PC-3 (cell line): ENCODE measurements at regions not wholly inside any gene's neighbourhood (a gene's known extent, or its start where the extent isn't known, plus 50 kb on each side); places are given as distances from the start of the nearest gene placed in this dataset.

Experiments
- ATAC-seq: fragments of 200-7000 bp; cut with Tn5 transposase; 2 replicates; pipeline ENCODE4 v1.9.1; 2020; ENCODE audit warnings: mild to moderate bottlenecking, moderate library complexity
- BruUV-seq: library from RNA; stranded (reverse); fragments of 400-500 nt; replicated peaks from 2 replicates; lab custom pipeline; 2021; lab: Mats Ljungman, UMichigan
- CTCF ChIA-PET: fragments of 300-600 bp; sonication (Branson Sonifier 250); formaldehyde crosslinking; loops from one replicate; lab custom pipeline; 2022; ENCODE audit warnings: antibody characterized with exemption; lab: Charles Lee
- POLR2A ChIA-PET: fragments of 300-600 bp; sonication (Branson Sonifier 250); formaldehyde crosslinking; loops from one replicate; lab custom pipeline; 2022; ENCODE audit warnings: antibody characterized with exemption; ENCODE audit not compliant: unreplicated experiment; lab: Charles Lee
- DNase-seq: peaks from one replicate; pipeline ENCODE4 v3.0.0-alpha.2; 2015
- H2AFZ ChIP-seq: fragments of 300-600 bp; sonication (generic); 2 replicates; pipeline ENCODE4 v1.6.0; 2016; ENCODE audit warnings: antibody characterized with exemption, low read length
- H3F3A ChIP-seq: fragments of 300-600 bp; sonication (generic); one replicate; pipeline ENCODE4 v1.6.0; 2017; ENCODE audit warnings: antibody characterized with exemption, low read length, control low read depth, mild to moderate bottlenecking; ENCODE audit not compliant: unreplicated experiment
- H3K27ac ChIP-seq: fragments of 300-600 bp; sonication (generic); 2 replicates; pipeline ENCODE4 v1.5.1; 2016; ENCODE audit warnings: mild to moderate bottlenecking, low read length
- H3K27me3 ChIP-seq: fragments of 300-600 bp; sonication (generic); 2 replicates; pipeline ENCODE4 v1.6.1; 2016; ENCODE audit warnings: low read length, mixed read lengths
- H3K36me3 ChIP-seq: fragments of 300-600 bp; sonication (generic); 2 replicates; pipeline ENCODE4 v1.6.1; 2016; ENCODE audit warnings: low read depth, mixed run types, low read length, mixed read lengths
- H3K4me1 ChIP-seq: fragments of 300-600 bp; sonication (generic); 2 replicates; pipeline ENCODE4 v1.5.1; 2016; ENCODE audit warnings: low read length; ENCODE audit not compliant: insufficient read depth
- H3K4me2 ChIP-seq: fragments of 300-600 bp; sonication (generic); 2 replicates; pipeline ENCODE4 v1.6.0; 2016; ENCODE audit warnings: low read length
- H3K4me3 ChIP-seq: fragments of 300-600 bp; sonication (generic); 2 replicates; pipeline ENCODE4 v1.5.1; 2016; ENCODE audit warnings: mild to moderate bottlenecking, low read length, mixed read lengths
- H3K79me2 ChIP-seq: fragments of 300-600 bp; sonication (generic); 2 replicates; pipeline ENCODE4 v1.6.1; 2017; ENCODE audit warnings: low read length, mixed read lengths
- H3K9ac ChIP-seq: fragments of 300-600 bp; sonication (generic); 2 replicates; pipeline ENCODE4 v1.6.0; 2016; ENCODE audit warnings: mild to moderate bottlenecking, low read length
- H3K9me2 ChIP-seq: fragments of 300-600 bp; sonication (generic); replicated peaks from 2 replicates; pipeline ENCODE4 v1.6.1; 2016; ENCODE audit warnings: mixed run types, low read length, mixed read lengths
- H3K9me3 ChIP-seq: fragments of 300-600 bp; sonication (generic); 2 replicates; pipeline ENCODE4 v1.6.1; 2016; ENCODE audit warnings: low read length, mixed read lengths
- H4K20me1 ChIP-seq: fragments of 300-600 bp; sonication (generic); 2 replicates; pipeline ENCODE4 v1.6.1; 2016; ENCODE audit warnings: low read length, mixed read lengths
- EZH2 ChIP-seq: fragments of 300-600 bp; sonication (generic); IDR thresholded peaks from one replicate; pipeline ENCODE4 v1.6.1; 2017; ENCODE audit warnings: antibody characterized with exemption, mild to moderate bottlenecking, low read length; ENCODE audit not compliant: unreplicated experiment
- EZH2phosphoT487 ChIP-seq: fragments of 300-600 bp; sonication (generic); IDR thresholded peaks from 2 replicates; pipeline ENCODE4 v1.6.1; 2018; ENCODE audit warnings: mild to moderate bottlenecking, antibody characterized with exemption, low read length, borderline replicate concordance
- intact Hi-C: fragments of 100-400 bp; cut with micrococcal nuclease; formaldehyde crosslinking; loops from 2 replicates; pipeline ENCODE4 v1.9.0; 2023
- TF ChIP-seq, protein P1 (sequence below): fragments of 300-600 bp; sonication (generic); conservative IDR thresholded peaks from 2 replicates; pipeline ENCODE4 v1.5.1; 2017; ENCODE audit warnings: antibody characterized with exemption, low read depth, mild to moderate bottlenecking, low read length

- H3K36me3 ChIP-seq: no peaks in the 10 kb centered on the region
- H4K20me1 ChIP-seq: no peaks in the 10 kb centered on the region
- H3K4me3 ChIP-seq: no peak overlapping the region
- H3K4me2 ChIP-seq: no peak overlapping the region
- ATAC-seq (no peak), DNase-seq (no peak)
- H3K27ac ChIP-seq: no peak overlapping the region
- H3K27me3 ChIP-seq: no peaks in the 10 kb centered on the region
- no peaks in the 10 kb centered on the region for H3F3A ChIP-seq
- no TSS peak for BruUV-seq
- no peaks in the 10 kb centered on the region for H3K4me1 ChIP-seq
- H3K79me2 ChIP-seq: no peaks in the 10 kb centered on the region
- CTCF ChIA-PET: no interaction called here
- no peaks in the 10 kb centered on the region for H3K9me3 ChIP-seq
- intact Hi-C loops: no loop called here
- H3K9me2 ChIP-seq: no peaks in the 10 kb centered on the region
- H3K9ac ChIP-seq: no peak overlapping the region
- H2AFZ ChIP-seq: no peak overlapping the region
- POLR2A ChIA-PET: no interaction called here
- TF ChIP-seq EZH2 (no peak), EZH2phosphoT487 (no peak)
- TF ChIP-seq, protein P1, sequence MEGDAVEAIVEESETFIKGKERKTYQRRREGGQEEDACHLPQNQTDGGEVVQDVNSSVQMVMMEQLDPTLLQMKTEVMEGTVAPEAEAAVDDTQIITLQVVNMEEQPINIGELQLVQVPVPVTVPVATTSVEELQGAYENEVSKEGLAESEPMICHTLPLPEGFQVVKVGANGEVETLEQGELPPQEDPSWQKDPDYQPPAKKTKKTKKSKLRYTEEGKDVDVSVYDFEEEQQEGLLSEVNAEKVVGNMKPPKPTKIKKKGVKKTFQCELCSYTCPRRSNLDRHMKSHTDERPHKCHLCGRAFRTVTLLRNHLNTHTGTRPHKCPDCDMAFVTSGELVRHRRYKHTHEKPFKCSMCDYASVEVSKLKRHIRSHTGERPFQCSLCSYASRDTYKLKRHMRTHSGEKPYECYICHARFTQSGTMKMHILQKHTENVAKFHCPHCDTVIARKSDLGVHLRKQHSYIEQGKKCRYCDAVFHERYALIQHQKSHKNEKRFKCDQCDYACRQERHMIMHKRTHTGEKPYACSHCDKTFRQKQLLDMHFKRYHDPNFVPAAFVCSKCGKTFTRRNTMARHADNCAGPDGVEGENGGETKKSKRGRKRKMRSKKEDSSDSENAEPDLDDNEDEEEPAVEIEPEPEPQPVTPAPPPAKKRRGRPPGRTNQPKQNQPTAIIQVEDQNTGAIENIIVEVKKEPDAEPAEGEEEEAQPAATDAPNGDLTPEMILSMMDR: no peak
Observed at GRCh38 chr4:18556402-18556801, 534.8 kb upstream of the LCORL start.

- H3K9me3 ChIP-seq: no peaks in the 10 kb centered on the region
- no peaks in the 10 kb centered on the region for H4K20me1 ChIP-seq
- H3K9me2 ChIP-seq: no peaks in the 10 kb centered on the region
- H3K4me3 ChIP-seq: no peak overlapping the region
- H3K4me2 ChIP-seq: no peak overlapping the region
- no peaks in the 10 kb centered on the region; the same call in 1 of the 2 replicates for H3K27me3 ChIP-seq
- H3F3A ChIP-seq: no peaks in the 10 kb centered on the region
- intact Hi-C loops: no loop called here
- no peak overlapping the region for H3K27ac ChIP-seq
- POLR2A ChIA-PET: no interaction called here
- TF ChIP-seq EZH2phosphoT487: no peak
- TF ChIP-seq EZH2: no peak
- TF ChIP-seq, protein P1: no peak
- H3K4me1 ChIP-seq: no peaks in the 10 kb centered on the region
- CTCF ChIA-PET: no interaction called here
- no peak overlapping the region for H2AFZ ChIP-seq
- DNase-seq: no peak
- no peak for ATAC-seq
- no peaks in the 10 kb centered on the region for H3K36me3 ChIP-seq
- no TSS peak for BruUV-seq
- H3K79me2 ChIP-seq: no peaks in the 10 kb centered on the region
- H3K9ac ChIP-seq: no peak overlapping the region
Observed at GRCh38 chr4:18540349-18540748, 518.8 kb upstream of the LCORL start.

DNA sequence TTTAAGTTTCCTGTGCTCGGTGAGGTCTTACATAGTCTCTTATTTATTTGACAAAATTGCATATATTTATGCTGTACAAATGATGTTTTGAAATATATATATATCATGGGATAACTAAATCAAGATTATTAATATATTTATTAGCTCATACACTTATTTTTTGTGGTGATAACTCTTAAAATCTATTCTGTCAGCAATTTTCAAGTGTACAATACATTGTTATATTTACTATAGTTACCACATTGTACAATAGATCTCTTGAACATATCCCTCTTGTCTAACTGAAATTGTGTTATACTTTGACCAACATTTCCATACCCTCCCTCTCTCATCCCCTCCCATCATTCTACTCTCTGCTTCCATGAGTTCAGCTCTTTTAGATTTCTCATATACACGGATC, 516.6 kb upstream of the LCORL start:
- no peak for TF ChIP-seq EZH2
- TF ChIP-seq, protein P1: no peak
- TF ChIP-seq EZH2phosphoT487: no peak
- no peak overlapping the region for H2AFZ ChIP-seq
- no peak overlapping the region for H3K27ac ChIP-seq
- ChIA-PET CTCF (no interaction called here), POLR2A (no interaction called here)
- no peaks in the 10 kb centered on the region for H3K36me3 ChIP-seq
- BruUV-seq: no TSS peak
- H3K4me2 ChIP-seq: no peak overlapping the region
- DNase-seq (no peak), ATAC-seq (no peak)
- no peak overlapping the region for H3K9ac ChIP-seq
- H3K9me2 ChIP-seq: no peaks in the 10 kb centered on the region
- H3K4me3 ChIP-seq: no peak overlapping the region
- H3K9me3 ChIP-seq: no peaks in the 10 kb centered on the region
- intact Hi-C loops: no loop called here
- H4K20me1 ChIP-seq: no peaks in the 10 kb centered on the region
- no peaks in the 10 kb centered on the region; the same call in 1 of the 2 replicates for H3K27me3 ChIP-seq
- no peaks in the 10 kb centered on the region for H3K4me1 ChIP-seq
- H3K79me2 ChIP-seq: no peaks in the 10 kb centered on the region
- H3F3A ChIP-seq: no peaks in the 10 kb centered on the region
